Central memory CD8-positive, alpha-beta T cell (primary cell): ENCODE measurements at regions not wholly inside any gene's neighbourhood (a gene's known extent, or its start where the extent isn't known, plus 50 kb on each side); places are given as distances from the start of the nearest gene placed in this dataset.

Experiments used
- ATAC-seq: fragments of 150-1000 bp; cut with Tn5 transposase; replicated peaks from 2 replicates; pipeline ENCODE4 v1.10.0; 2022; ENCODE audit warnings: mild to moderate bottlenecking, moderate FRiP score, moderate number of reproducible peaks; ENCODE audit not compliant: poor library complexity, severe bottlenecking; ENCODE audit errors: extremely low read depth
- DNase-seq, 2 donors: peaks; one replicate each; pipeline ENCODE4 v3.0.0; 2021; ENCODE audit warnings: low spot score in 2 of 2
- H3K27ac Mint-ChIP-seq: one replicate; pipeline ENCODE4 v1.8.0; 2022; ENCODE audit warnings: low read depth, mild to moderate bottlenecking, moderate library complexity, mixed read lengths
- H3K27me3 Mint-ChIP-seq: one replicate; pipeline ENCODE4 v1.8.0; 2022; ENCODE audit warnings: mixed read lengths
- H3K36me3 Mint-ChIP-seq: one replicate; pipeline ENCODE4 v1.8.0; 2022; ENCODE audit warnings: mild to moderate bottlenecking, moderate library complexity, mixed read lengths; ENCODE audit not compliant: insufficient read depth
- H3K4me1 Mint-ChIP-seq: one replicate; pipeline ENCODE4 v1.8.0; 2022; ENCODE audit warnings: mixed read lengths
- H3K4me3 Mint-ChIP-seq: one replicate; pipeline ENCODE4 v1.8.0; 2022; ENCODE audit warnings: mild to moderate bottlenecking, moderate library complexity, mixed read lengths
- H3K9me3 Mint-ChIP-seq: one replicate; pipeline ENCODE4 v1.8.0; 2022; ENCODE audit warnings: mixed read lengths

DNA sequence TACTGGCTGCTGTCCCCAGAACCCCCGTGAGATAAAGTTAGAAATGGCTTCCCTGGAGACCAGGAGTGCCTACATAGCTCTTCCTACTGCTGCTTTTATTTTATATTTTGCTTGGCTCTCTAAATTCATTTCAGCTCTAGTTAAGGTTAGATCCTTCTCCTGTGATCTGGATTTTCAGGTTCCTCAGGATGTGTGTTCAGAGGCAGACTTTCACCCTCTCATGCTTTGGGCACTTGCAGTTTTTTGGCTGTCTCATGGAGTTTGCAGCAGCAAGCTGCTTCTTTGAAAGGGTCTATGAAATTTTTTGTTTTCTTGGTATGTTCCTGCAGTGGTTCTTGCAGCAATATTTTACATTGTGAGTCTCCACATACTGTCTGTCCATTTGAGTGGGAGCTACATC lies 93.3 kb downstream of the ATP23 start:
- Mint-ChIP-seq H3K27ac (no peak overlapping the region), H3K4me3 (no peak overlapping the region), H3K27me3 (peaks cover 32% of the 10 kb centered on the region), H3K4me1 (no peaks in the 10 kb centered on the region), H3K36me3 (no peaks in the 10 kb centered on the region), H3K9me3 (peaks cover 29% of the 10 kb centered on the region)
- ATAC-seq (no peak), DNase-seq (no peak)

DNA sequence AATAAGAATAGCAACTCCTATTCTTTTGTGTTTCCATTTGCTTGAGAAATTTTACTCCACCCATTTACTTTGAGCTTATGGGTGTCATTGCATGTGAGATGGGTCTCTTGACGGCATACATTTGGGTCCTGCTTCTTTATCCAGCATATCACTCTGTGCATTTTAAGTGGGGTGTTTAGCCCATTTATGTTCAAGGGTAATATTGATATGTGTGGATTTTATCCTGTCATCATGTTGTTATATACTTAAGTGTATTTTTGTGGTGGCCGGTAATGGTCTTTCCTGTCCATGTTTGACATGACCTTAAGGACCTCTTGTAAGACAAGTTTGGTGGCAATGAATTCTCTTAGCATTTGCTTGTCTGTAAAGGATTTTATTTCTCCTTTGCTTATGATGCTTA lies 100.1 kb downstream of the ATP23 start:
- DNase-seq (no peak), ATAC-seq (no peak)
- H3K27me3 Mint-ChIP-seq = peaks cover 42% of the 10 kb centered on the region
- H3K36me3 Mint-ChIP-seq = no peaks in the 10 kb centered on the region
- H3K27ac Mint-ChIP-seq = no peak overlapping the region
- peaks cover 4% of the 10 kb centered on the region for H3K9me3 Mint-ChIP-seq
- H3K4me3 Mint-ChIP-seq = no peak overlapping the region
- H3K4me1 Mint-ChIP-seq = no peaks in the 10 kb centered on the region

DNA sequence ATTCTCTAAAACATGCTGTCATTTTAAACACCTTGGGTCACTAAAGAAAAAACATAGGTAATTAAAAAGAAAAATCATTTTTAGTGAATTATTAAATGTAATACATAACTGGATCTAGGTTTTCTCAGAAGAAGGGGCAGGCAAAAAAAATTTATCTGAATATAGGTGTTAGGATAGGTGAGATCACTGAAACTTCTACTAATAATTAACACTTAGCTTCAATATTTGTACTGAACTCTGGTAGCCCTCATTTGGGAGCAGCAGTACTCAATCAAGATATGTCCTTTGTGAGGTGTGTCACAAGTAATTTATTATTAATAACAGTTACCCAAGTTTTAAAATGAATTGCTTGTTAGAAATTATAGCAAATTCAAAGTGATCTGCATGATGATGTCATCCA lies 103.6 kb downstream of the ATP23 start:
- Mint-ChIP-seq H3K27me3 (peaks cover 73% of the 10 kb centered on the region), H3K4me3 (no peak overlapping the region), H3K27ac (no peak overlapping the region), H3K4me1 (no peaks in the 10 kb centered on the region), H3K9me3 (peaks cover 5% of the 10 kb centered on the region), H3K36me3 (no peaks in the 10 kb centered on the region)
- ATAC-seq (no peak), DNase-seq (no peak)

DNA sequence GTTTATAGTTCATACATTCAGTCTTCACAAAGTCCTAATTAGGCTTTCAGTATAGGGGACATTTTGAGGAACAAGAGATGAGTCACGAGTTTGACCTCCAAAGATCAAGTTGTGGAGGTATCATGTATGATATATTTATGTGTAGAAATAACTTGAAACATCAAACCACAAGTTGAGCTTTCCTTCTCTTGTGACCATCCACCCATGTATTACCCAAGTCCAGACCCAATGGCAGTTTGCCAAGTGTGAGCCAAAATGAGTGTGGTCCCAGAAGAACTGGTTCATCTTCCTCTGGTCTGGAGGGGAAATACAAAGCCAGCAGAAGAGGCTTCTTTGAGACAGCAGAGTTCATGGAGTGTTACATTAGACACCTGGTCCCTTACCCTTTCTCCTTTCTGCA lies 104.9 kb downstream of the ATP23 start:
- Mint-ChIP-seq H3K27me3 (peaks cover 72% of the 10 kb centered on the region), H3K4me3 (no peak overlapping the region), H3K27ac (no peak overlapping the region), H3K36me3 (no peaks in the 10 kb centered on the region), H3K4me1 (no peaks in the 10 kb centered on the region), H3K9me3 (peaks cover 5% of the 10 kb centered on the region)
- ATAC-seq (no peak), DNase-seq (no peak)

DNA sequence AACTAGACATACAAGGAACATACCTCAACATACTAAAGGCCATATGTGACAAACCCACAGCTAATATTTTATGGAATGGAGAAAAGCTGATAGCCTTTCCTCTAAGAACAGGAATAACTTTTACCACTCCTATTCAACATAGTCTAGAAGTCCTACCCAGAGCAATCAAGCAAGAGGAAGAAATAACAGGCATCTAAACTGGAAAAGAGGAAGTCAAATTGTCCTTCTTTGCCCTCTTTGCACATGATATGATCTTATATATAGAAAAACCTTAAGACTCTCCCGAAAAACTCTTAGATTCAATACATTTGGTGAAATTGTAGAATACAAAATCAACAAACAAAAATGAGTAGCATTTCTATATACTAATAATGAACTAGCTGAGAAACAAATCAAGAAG lies 110.0 kb downstream of the ATP23 start:
- Mint-ChIP-seq H3K4me3 (no peak overlapping the region), H3K9me3 (peaks cover 11% of the 10 kb centered on the region), H3K27ac (no peak overlapping the region), H3K27me3 (peaks cover 45% of the 10 kb centered on the region), H3K36me3 (no peaks in the 10 kb centered on the region), H3K4me1 (no peaks in the 10 kb centered on the region)
- ATAC-seq (no peak), DNase-seq (no peak)

DNA sequence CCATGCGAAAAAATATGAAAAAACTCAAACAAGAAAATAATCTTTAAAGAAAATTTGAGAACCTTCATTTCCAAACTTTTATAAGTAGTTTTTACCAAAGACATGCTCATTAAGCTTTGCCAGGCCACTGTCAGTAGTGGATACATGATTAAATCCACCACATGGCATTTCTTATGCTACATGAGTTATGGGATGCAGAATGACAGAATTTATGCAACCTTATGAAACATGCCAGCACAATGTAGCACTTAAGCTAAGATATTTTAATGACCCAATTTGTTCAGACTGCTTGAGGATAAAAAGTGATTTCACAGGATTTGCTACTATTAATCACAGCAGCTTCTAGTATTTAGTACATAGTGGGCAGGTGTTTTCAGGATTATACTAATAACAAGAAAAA lies 123.3 kb downstream of the ATP23 start:
- H3K36me3 Mint-ChIP-seq = no peaks in the 10 kb centered on the region
- peaks cover 15% of the 10 kb centered on the region for H3K27me3 Mint-ChIP-seq
- no peaks in the 10 kb centered on the region for H3K9me3 Mint-ChIP-seq
- H3K27ac Mint-ChIP-seq = no peak overlapping the region
- no peak for DNase-seq
- H3K4me3 Mint-ChIP-seq = no peak overlapping the region
- ATAC-seq = no peak
- no peaks in the 10 kb centered on the region for H3K4me1 Mint-ChIP-seq

DNA sequence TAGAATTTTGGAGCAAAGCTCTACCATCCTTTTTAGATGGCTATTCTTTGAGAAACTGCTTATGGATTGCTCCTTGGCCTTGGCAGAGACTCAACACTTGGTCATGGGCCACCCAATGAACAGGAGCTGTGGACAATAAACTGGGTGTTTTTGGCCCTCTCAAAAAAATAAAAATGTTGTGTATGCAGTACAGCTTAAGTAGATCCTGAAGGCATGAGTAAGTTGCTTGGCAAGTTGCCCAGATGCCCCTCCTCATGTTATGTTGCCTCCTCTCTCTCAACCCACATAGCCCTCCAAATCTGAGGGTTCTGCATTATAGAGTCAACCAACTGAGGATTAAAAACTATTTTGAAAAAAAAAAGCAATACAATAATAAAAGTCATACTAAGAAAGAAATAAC lies 124.9 kb downstream of the ATP23 start:
- H3K4me3 Mint-ChIP-seq = no peak overlapping the region
- no peak overlapping the region for H3K27ac Mint-ChIP-seq
- DNase-seq = no peak
- H3K4me1 Mint-ChIP-seq = no peaks in the 10 kb centered on the region
- no peak for ATAC-seq
- no peaks in the 10 kb centered on the region for H3K27me3 Mint-ChIP-seq
- no peaks in the 10 kb centered on the region for H3K9me3 Mint-ChIP-seq
- H3K36me3 Mint-ChIP-seq = no peaks in the 10 kb centered on the region

DNA sequence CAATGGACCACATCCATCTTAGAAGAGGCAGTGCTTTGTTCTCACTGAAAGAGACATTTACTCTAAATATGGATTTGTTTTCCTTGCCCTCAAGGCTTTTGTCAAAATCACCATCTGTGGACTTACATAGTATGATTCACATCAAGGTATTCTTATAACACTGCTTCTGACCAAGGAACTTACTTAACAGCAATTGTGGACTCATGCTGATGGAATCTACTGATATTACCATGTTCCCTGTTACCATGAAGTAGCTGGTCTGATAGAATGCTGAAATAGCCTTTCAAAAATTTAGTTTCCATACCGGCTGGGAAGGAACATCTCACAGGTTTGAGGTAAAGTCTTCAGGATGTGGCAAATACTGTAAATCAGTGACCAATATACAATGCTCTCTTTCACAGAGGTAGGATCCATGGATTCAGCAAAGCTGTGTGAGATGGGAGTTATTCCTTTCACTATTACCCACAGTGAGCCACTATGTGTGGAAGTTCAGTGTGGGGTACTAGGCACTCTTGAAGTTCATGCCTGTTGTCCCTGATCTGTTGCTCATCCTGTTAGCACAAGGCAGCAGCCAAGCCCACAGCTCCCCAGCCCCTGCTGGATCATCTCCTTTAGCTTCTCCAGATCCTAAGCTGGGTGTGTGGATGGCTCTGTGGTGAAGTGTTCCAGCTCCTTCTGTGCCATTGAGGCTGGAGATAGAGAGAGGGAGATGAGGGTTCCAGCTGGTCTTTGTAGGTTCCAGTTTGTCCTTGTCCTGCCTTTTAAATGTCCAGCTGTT lies 126.4 kb downstream of the ATP23 start:
- Mint-ChIP-seq H3K27ac (no peak overlapping the region), H3K4me3 (no peak overlapping the region), H3K27me3 (no peaks in the 10 kb centered on the region), H3K9me3 (no peaks in the 10 kb centered on the region), H3K36me3 (no peaks in the 10 kb centered on the region), H3K4me1 (no peaks in the 10 kb centered on the region)
- ATAC-seq (no peak), DNase-seq (no peak)

DNA sequence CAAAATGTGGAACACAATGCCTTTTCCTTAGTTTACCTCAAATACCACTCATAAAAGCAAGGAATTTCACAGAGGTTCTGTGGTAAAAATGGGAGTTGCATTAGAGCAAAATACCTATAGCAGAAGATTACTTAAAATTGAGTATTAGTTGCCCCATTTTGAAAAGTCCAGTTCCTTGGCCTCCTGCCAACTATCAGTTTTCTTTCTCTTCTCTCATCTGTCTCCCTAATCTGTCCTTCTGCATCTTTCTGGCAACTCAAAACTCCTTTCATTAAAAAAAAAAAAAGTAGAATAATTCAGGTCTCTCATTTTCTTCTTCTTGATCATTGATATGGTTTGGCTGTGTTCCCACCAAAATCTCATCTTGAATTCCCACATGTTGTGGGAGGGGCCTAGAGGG lies 127.3 kb downstream of the ATP23 start:
- ATAC-seq (no peak), DNase-seq (no peak)
- Mint-ChIP-seq H3K4me1 (no peaks in the 10 kb centered on the region), H3K27ac (no peak overlapping the region), H3K9me3 (no peaks in the 10 kb centered on the region), H3K4me3 (no peak overlapping the region), H3K27me3 (no peaks in the 10 kb centered on the region), H3K36me3 (no peaks in the 10 kb centered on the region)

DNA sequence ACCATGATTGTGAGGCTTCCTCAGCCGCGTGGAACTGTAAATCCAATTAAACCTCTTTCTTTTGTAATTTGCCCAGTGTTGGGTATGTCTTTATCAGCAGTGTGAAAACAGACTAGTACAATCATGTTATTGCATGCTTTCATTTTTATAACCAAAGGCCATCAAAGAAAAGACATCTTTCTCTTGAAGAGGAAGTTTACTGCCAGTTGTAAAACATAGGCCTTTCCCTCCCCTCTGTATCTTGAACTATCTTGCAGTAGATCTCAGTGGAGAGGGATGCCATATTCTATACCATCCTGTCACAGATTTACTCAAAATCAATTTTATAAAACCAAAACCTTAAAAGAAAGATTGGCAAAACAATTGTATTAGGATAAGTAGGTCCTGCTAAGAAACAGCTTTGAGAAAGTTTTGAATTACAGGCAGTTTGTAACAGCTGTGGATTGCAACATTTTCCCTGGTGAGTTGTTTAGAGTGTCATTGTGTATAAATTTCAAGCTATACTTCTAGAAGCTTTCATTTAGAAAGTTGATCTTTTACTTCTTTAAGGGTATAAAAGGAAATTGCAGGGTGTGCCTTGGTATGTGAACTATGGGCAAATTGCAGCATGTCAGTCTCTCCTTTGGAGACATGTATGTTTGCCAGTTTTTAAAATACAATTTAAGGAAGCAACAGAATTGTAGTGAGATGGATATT lies 128.0 kb downstream of the ATP23 start:
- DNase-seq = no peak
- H3K4me1 Mint-ChIP-seq = no peaks in the 10 kb centered on the region
- no peak overlapping the region for H3K27ac Mint-ChIP-seq
- ATAC-seq = no peak
- H3K27me3 Mint-ChIP-seq = no peaks in the 10 kb centered on the region
- H3K4me3 Mint-ChIP-seq = no peak overlapping the region
- no peaks in the 10 kb centered on the region for H3K36me3 Mint-ChIP-seq
- H3K9me3 Mint-ChIP-seq = no peaks in the 10 kb centered on the region

DNA sequence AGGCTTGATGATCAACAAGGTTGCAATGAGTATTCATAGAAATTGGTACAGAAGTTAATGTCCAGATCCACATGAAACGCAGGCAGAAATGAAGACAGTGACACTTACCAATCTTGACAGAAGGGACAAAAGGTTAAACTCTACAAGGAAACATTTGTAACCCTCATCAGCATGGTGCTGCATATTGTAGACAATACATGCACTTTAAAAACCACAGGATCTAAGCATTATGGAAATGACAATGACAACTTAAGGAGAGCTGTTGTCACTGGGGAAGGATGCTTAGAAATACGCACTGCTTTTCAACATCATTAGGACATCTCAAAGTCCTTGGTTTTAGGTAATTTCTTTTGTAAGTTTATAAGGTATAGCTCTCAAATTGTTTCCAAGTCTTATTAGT lies 130.6 kb downstream of the ATP23 start:
- Mint-ChIP-seq H3K36me3 (no peaks in the 10 kb centered on the region), H3K27ac (no peak overlapping the region), H3K4me1 (no peaks in the 10 kb centered on the region), H3K9me3 (no peaks in the 10 kb centered on the region), H3K27me3 (no peaks in the 10 kb centered on the region), H3K4me3 (no peak overlapping the region)
- no peak for ATAC-seq
- DNase-seq = no peak

DNA sequence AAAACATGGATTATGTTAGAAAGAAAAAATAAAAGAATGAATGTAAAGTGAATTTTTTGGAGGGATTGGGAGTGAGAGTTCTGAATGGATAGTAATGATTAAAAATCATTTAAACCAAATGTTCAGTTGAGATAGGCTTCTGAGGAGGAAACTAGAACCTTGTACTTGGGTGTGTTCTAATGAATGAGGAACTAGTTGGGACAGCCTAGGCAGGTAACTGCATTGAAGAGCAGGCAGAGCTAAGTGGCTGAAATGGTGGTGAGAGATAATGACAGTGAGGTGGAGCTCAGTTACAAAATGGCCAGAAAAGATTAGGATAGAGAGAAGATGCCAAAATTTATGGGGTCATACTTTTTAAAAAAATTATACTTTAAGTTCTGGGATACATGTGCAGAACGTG lies 132.9 kb downstream of the ATP23 start:
- Mint-ChIP-seq H3K36me3 (no peaks in the 10 kb centered on the region), H3K4me1 (no peaks in the 10 kb centered on the region), H3K27me3 (peaks cover 11% of the 10 kb centered on the region), H3K27ac (no peak overlapping the region), H3K4me3 (no peak overlapping the region), H3K9me3 (no peaks in the 10 kb centered on the region)
- DNase-seq (no peak), ATAC-seq (no peak)

DNA sequence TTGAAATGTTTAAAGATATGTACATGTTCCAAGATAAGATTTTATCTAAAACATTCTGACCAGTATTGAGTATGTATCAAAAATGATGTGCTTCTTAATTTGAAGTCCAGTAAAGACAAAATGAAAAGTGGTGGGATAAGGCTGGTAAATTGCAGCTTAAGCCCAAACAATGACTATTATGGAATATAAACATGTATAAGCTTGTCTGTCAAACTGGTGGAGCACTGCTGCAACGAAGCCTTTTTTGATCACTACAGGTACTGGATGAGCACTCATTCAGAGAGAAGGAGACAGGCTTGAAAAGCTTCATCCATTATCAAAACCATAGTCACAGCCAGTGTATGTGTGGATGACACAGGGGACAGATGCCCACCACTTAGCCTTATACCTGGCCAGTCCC lies 138.4 kb downstream of the ATP23 start:
- DNase-seq (no peak), ATAC-seq (no peak)
- H3K4me3 Mint-ChIP-seq = no peak overlapping the region
- peaks cover 50% of the 10 kb centered on the region for H3K27me3 Mint-ChIP-seq
- no peak overlapping the region for H3K27ac Mint-ChIP-seq
- H3K9me3 Mint-ChIP-seq = no peaks in the 10 kb centered on the region
- no peaks in the 10 kb centered on the region for H3K36me3 Mint-ChIP-seq
- H3K4me1 Mint-ChIP-seq = no peaks in the 10 kb centered on the region
